Caco-2 (cell line): ENCODE measurements at regions not wholly inside any gene's neighbourhood (a gene's known extent, or its start where the extent isn't known, plus 50 kb on each side); places are given as distances from the start of the nearest gene placed in this dataset.

Source experiments
- BruUV-seq: library from RNA; stranded (reverse); fragments of 400-500 nt; replicated peaks from 2 replicates; lab custom pipeline; 2021; lab: Mats Ljungman, UMichigan
- CTCF ChIA-PET: fragments of 300-600 bp; sonication (Branson Sonifier 250); formaldehyde crosslinking; loops from one replicate; lab custom pipeline; 2022; ENCODE audit warnings: antibody characterized with exemption; lab: Charles Lee
- POLR2A ChIA-PET: fragments of 300-600 bp; sonication (Branson Sonifier 250); formaldehyde crosslinking; loops from one replicate; lab custom pipeline; 2022; ENCODE audit warnings: antibody characterized with exemption; lab: Charles Lee
- DNase-seq, 2 experiments: peaks; one replicate each; pipeline versions ENCODE4 v3.0.0 to v3.0.0-alpha.2; 2020 to 2022
- H3K27me3 ChIP-seq: replicated peaks from 2 replicates; pipeline ENCODE4 v1.6.0; 2011; ENCODE audit warnings: low read length; ENCODE audit not compliant: control insufficient read depth, insufficient read depth
- H3K36me3 ChIP-seq: 2 replicates; pipeline ENCODE4 v1.5.1; 2011; ENCODE audit warnings: low read length; ENCODE audit not compliant: control insufficient read depth, insufficient read depth
- H3K4me1 ChIP-seq: fragments of 250-450 bp; sonication (Bioruptor Pico); 2 replicates; pipeline ENCODE4 v1.5.1; 2020; ENCODE audit warnings: mild to moderate bottlenecking
- H3K4me3 ChIP-seq: 2 replicates; pipeline ENCODE4 v1.5.1; 2011; ENCODE audit warnings: low read depth, mild to moderate bottlenecking, control low read depth, low read length
- H3K9me3 ChIP-seq: fragments of 250-450 bp; sonication (Bioruptor Pico); 2 replicates; pipeline ENCODE4 v1.5.1; 2020; ENCODE audit warnings: mild to moderate bottlenecking, moderate library complexity
- H3K27ac Mint-ChIP-seq: one replicate; pipeline ENCODE4 v1.8.0; 2022; ENCODE audit warnings: mixed read lengths; ENCODE audit not compliant: unreplicated experiment
- H3K27me3 Mint-ChIP-seq: one replicate; pipeline ENCODE4 v1.8.0; 2022; ENCODE audit warnings: mixed read lengths; ENCODE audit not compliant: insufficient read depth, unreplicated experiment
- H3K36me3 Mint-ChIP-seq: one replicate; pipeline ENCODE4 v1.8.0; 2022; ENCODE audit warnings: mild to moderate bottlenecking, mixed read lengths; ENCODE audit not compliant: insufficient read depth, unreplicated experiment
- H3K4me1 Mint-ChIP-seq: one replicate; pipeline ENCODE4 v1.8.0; 2022; ENCODE audit warnings: low read depth, mixed read lengths; ENCODE audit not compliant: unreplicated experiment
- H3K4me3 Mint-ChIP-seq: one replicate; pipeline ENCODE4 v1.8.0; 2022; ENCODE audit warnings: mild to moderate bottlenecking, moderate library complexity, mixed read lengths; ENCODE audit not compliant: unreplicated experiment
- H3K9me3 Mint-ChIP-seq: one replicate; pipeline ENCODE4 v1.8.0; 2022; ENCODE audit warnings: mixed read lengths; ENCODE audit not compliant: unreplicated experiment
- intact Hi-C: fragments of 100-400 bp; cut with micrococcal nuclease; formaldehyde crosslinking; loops from one replicate; pipeline ENCODE4 v1.10.0; 2022; ENCODE audit not compliant: unreplicated experiment
- TF ChIP-seq, protein P1 (sequence below), 2 experiments: fragments of 200-600 bp in 1 of 2; IDR thresholded peaks; 1 replicate in 1 of 2; 2 replicates in 1 of 2; pipeline versions ENCODE4 v1.5.1 to v1.8.0; 2011 to 2022; ENCODE audit warnings: antibody characterized with exemption in 1 of 2, control low read depth in 1 of 2, inconsistent platforms in 1 of 2, low read depth in 1 of 2, low read length in 1 of 2, mild to moderate bottlenecking in 1 of 2, moderate library complexity in 1 of 2; ENCODE audit not compliant: insufficient read depth in 1 of 2, severe bottlenecking in 1 of 2, unreplicated experiment in 1 of 2

DNA sequence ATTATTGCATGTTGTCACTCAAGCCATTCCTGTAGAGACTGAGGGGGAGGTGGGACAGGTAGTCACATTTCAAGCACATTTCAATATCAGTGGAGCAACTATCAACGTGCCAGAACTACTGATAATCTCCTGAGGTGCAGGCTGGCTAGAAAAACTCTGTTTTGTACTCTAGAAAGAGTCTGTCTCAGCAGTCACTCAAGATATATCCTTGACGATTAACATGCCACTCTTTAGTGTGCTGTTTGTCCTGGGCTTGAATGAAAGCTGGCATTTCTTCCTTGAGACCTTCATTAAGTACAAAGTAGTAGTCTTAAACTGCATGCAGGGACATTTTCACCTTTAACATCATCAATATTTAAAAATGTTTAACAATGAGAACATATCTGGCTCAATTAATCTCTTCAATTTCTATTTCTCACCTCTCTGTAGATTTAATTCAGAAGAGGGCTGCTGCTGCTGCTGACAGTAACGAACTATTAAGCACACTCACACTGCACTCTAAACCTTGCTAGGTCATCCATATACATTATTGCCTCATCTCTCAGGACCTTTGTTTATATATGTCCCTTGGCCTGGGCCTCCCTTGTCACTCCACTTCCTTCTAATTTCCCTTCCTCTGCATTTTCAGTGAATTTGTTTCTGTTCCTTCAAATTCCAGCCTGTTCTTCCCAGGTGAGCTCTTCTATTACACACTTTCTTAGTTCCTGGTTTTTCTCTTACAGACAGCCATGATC lies 412.0 kb downstream of the HAPSTR1 start:
- Mint-ChIP-seq H3K4me3 (no peak overlapping the region), H3K27ac (peak overlapping the region; percentile 26), H3K36me3 (no peaks in the 10 kb centered on the region), H3K4me1 (peaks cover 16% of the 10 kb centered on the region), H3K9me3 (peaks cover 10% of the 10 kb centered on the region), H3K27me3 (no peaks in the 10 kb centered on the region)
- DNase-seq: no peak
- no TSS peak for BruUV-seq
- CTCF ChIA-PET: no interaction called here
- no peaks in the 10 kb centered on the region for H3K36me3 ChIP-seq
- no peaks in the 10 kb centered on the region for H3K9me3 ChIP-seq
- TF ChIP-seq, protein P1, sequence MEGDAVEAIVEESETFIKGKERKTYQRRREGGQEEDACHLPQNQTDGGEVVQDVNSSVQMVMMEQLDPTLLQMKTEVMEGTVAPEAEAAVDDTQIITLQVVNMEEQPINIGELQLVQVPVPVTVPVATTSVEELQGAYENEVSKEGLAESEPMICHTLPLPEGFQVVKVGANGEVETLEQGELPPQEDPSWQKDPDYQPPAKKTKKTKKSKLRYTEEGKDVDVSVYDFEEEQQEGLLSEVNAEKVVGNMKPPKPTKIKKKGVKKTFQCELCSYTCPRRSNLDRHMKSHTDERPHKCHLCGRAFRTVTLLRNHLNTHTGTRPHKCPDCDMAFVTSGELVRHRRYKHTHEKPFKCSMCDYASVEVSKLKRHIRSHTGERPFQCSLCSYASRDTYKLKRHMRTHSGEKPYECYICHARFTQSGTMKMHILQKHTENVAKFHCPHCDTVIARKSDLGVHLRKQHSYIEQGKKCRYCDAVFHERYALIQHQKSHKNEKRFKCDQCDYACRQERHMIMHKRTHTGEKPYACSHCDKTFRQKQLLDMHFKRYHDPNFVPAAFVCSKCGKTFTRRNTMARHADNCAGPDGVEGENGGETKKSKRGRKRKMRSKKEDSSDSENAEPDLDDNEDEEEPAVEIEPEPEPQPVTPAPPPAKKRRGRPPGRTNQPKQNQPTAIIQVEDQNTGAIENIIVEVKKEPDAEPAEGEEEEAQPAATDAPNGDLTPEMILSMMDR (IDR thresholded peaks at IDR 0.05; ENCODE audit: insufficient read depth in 1 of 2, low read depth in 1 of 2, low read length in 1 of 2, severe bottlenecking in 1 of 2, unreplicated experiment in 1 of 2): no peak
- H3K27me3 ChIP-seq: no peaks in the 10 kb centered on the region
- no peaks in the 10 kb centered on the region for H3K4me1 ChIP-seq
- no peak overlapping the region for H3K4me3 ChIP-seq
- POLR2A ChIA-PET: no interaction called here
- intact Hi-C loops: no loop called here

DNA sequence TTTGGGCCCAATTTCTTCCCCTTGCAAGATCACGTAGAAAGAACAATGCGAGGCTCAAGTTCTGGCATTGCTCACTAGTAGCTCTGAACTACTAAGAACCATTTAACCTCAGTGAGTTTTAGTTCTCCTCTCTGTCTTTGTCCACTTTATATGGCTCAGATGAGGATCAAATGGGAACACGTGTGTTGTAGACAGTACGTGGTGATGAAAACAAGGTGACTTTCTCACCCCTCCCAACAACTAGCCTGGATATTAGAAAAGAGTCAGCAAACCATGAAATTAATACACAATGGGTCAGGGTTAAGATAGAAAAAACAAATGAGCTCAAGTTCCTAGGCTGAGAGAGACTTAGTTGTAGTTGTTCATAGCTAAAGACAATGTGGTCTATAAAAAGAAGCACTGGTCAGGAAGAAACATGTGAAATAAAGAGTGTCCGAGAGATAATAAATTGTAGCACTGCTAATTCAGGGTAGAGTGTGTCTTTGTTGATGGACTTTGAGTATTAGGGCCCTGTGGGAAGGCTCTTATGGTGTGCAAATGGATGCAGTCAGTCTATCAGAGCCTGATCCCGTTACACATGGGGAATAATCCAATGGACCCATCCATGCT lies 417.0 kb downstream of the HAPSTR1 start:
- Mint-ChIP-seq H3K27ac (no peak overlapping the region), H3K4me1 (peaks cover 6% of the 10 kb centered on the region), H3K4me3 (no peak overlapping the region), H3K9me3 (peaks cover 9% of the 10 kb centered on the region), H3K27me3 (no peaks in the 10 kb centered on the region), H3K36me3 (no peaks in the 10 kb centered on the region)
- Histone ChIP-seq H3K9me3 (no peaks in the 10 kb centered on the region; the same call in 1 of the 2 replicates), H3K27me3 (no peaks in the 10 kb centered on the region), H3K4me3 (no peak overlapping the region), H3K4me1 (no peaks in the 10 kb centered on the region), H3K36me3 (no peaks in the 10 kb centered on the region)
- ChIA-PET CTCF (no interaction called here), POLR2A (no interaction called here)
- no peak for DNase-seq
- intact Hi-C loops: no loop called here
- TF ChIP-seq, protein P1 (IDR thresholded peaks at IDR 0.05; ENCODE audit: insufficient read depth in 1 of 2, low read depth in 1 of 2, low read length in 1 of 2, severe bottlenecking in 1 of 2, unreplicated experiment in 1 of 2): no peak
- no TSS peak for BruUV-seq

DNA sequence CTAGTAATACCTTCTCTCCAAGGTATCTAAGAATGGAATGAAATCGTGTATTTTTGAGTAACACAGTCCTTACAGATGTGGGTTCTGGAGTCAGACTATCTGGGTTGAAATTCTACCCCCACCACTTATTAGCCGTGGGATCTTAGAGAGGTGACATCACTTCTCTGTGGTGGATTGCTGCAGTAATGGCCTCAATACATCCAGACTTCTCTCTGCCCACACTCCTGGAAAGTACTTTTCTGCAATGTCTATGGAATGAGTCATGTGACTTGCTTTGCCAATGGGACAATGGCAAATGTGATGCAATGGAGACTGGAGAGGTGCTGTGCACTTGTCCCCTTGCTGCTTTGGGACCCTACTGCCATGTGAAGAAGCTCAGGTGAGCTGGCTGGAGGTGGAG lies 418.2 kb downstream of the HAPSTR1 start:
- Mint-ChIP-seq H3K9me3 (peaks cover 13% of the 10 kb centered on the region), H3K4me1 (no peaks in the 10 kb centered on the region), H3K4me3 (no peak overlapping the region), H3K27ac (no peak overlapping the region), H3K36me3 (no peaks in the 10 kb centered on the region), H3K27me3 (no peaks in the 10 kb centered on the region)
- H3K27me3 ChIP-seq: no peaks in the 10 kb centered on the region
- DNase-seq: no peak
- H3K4me3 ChIP-seq: no peak overlapping the region
- TF ChIP-seq, protein P1 (IDR thresholded peaks at IDR 0.05; ENCODE audit: insufficient read depth in 1 of 2, low read depth in 1 of 2, low read length in 1 of 2, severe bottlenecking in 1 of 2, unreplicated experiment in 1 of 2): no peak
- no peaks in the 10 kb centered on the region for H3K4me1 ChIP-seq
- H3K9me3 ChIP-seq: no peaks in the 10 kb centered on the region; the same call in 1 of the 2 replicates
- intact Hi-C loops: no loop called here
- no TSS peak for BruUV-seq
- no peaks in the 10 kb centered on the region for H3K36me3 ChIP-seq
- CTCF ChIA-PET: no interaction called here
- POLR2A ChIA-PET: no interaction called here
